ENCODE measurements at regions not wholly inside any gene's neighbourhood (a gene's known extent, or its start where the extent isn't known, plus 50 kb on each side); places are given as distances from the start of the nearest gene placed in this dataset.

DNA sequence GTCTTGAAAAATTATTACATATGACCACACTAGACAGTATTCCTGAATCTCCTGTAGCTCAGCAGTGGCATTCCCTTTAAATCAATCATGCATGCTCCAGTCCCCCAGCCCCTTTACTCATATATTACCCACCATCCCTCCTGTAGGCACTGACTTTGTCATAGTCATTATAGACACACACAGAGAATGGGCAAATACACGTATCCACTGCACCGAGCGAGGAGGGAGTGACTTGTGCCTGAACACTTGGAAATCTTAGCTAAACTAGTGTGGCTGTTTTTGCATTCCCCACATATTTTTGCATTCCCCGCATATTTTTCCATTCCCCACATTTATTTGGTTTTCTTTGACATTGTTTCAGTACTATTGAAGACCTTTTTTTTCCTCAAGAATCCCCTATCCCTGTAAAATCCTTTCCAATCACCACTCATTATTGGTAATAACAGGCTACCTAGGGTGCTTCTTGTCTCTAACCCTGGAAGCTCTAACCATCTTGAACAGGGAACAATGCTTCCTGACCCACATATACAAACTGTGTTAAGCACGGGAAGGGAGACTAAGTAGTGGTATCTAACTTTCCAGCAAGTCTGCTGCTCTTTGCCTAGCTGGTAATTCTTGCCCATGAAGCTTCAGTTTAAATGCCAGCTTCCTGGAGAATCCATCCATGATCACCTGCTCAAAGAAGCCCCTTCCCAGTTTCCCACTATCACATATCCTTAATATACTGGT lies 534.4 kb upstream of the CAMK1G start:
- peak; percentile 4 for DNase-seq (ENCODE audit: low read depth)
- TF ChIP-seq CTCF (IDR thresholded peaks at IDR 0.05; ENCODE audit: low read length, missing control alignments), result no peak
- H3K4me3 ChIP-seq (replicated peaks; ENCODE audit: low read depth, low read length), result no peak overlapping the region

GRCh38 chr1:209051570-209051969 lies 531.9 kb upstream of the CAMK1G start:
- TF ChIP-seq CTCF (IDR thresholded peaks at IDR 0.05; ENCODE audit: low read length, missing control alignments), result no peak
- H3K4me3 ChIP-seq (replicated peaks; ENCODE audit: low read depth, low read length), result no peak overlapping the region
- DNase-seq (ENCODE audit: low read depth), result no peak

- no peak for TF ChIP-seq CTCF (IDR thresholded peaks at IDR 0.05; ENCODE audit: low read length, missing control alignments)
- no peak for DNase-seq (ENCODE audit: low read depth)
- H3K4me3 ChIP-seq (replicated peaks; ENCODE audit: low read depth, low read length), result no peak overlapping the region
Observed at GRCh38 chr1:209053587-209053986, 529.9 kb upstream of the CAMK1G start.

DNA sequence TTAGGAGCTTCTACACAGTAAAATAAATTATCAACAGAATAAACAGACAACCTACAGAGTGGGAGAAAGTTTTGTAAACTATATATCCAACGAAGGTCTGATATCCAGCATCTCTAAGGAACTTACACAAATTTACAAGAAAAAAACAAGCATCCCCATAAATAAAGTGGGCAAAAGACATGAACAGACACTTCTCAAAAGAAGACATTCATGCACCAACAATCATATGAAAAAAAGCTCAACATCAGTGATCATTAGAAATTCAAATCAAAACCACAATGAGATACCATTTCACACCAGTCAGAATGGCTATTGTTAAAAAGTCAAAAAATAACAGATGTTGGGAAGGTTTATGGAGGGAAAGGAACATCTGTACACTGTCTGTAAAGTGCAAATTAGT lies 526.4 kb upstream of the CAMK1G start:
- TF ChIP-seq CTCF (IDR thresholded peaks at IDR 0.05; ENCODE audit: low read length, missing control alignments), result no peak
- no peak for DNase-seq (ENCODE audit: low read depth)
- no peak overlapping the region for H3K4me3 ChIP-seq (replicated peaks; ENCODE audit: low read depth, low read length)

GRCh38 chr1:209057901-209058300 lies 525.6 kb upstream of the CAMK1G start:
- TF ChIP-seq CTCF (IDR thresholded peaks at IDR 0.05; ENCODE audit: low read length, missing control alignments), result no peak

GRCh38 chr1:209059376-209059775 lies 524.1 kb upstream of the CAMK1G start:
- no peak overlapping the region for H3K4me3 ChIP-seq (replicated peaks; ENCODE audit: low read depth, low read length)
- no peak for TF ChIP-seq CTCF (IDR thresholded peaks at IDR 0.05; ENCODE audit: low read length, missing control alignments)
- DNase-seq (ENCODE audit: low read depth), result no peak

More at GRCh38 chr1:209057901-209058300, 525.6 kb upstream of the CAMK1G start:
- H3K4me3 ChIP-seq (replicated peaks; ENCODE audit: low read depth, low read length), result no peak overlapping the region
- DNase-seq (ENCODE audit: low read depth), result no peak

DNA sequence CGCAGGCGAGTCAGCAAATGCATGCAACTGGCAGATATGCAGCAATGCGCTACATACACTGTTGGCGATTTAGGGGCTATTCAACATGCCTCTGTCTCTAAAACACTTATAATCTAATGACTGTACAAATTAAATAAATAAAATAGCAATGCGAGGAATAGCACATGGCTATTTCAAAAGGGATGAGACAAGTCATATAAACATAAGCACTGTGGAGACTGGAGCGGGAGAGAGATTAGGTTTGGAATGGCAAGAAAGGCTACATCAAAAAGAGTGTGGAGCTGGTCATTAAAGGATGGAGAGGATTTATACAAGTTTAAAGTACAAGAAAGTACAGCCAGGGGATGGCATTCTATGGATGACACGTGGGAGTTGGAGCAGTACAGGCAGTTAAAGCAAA lies 523.5 kb upstream of the CAMK1G start:
- H3K4me3 ChIP-seq (replicated peaks; ENCODE audit: low read depth, low read length), result no peak overlapping the region
- TF ChIP-seq CTCF (IDR thresholded peaks at IDR 0.05; ENCODE audit: low read length, missing control alignments), result no peak
- no peak for DNase-seq (ENCODE audit: low read depth)

Measured in fibroblast of pulmonary artery (primary cell).